Mesenchymal stem cell (in vitro differentiated cells and primary cell): ENCODE measurements at regions not wholly inside any gene's neighbourhood (a gene's known extent, or its start where the extent isn't known, plus 50 kb on each side); places are given as distances from the start of the nearest gene placed in this dataset.

Source experiments
- DNase-seq: peaks from one replicate; pipeline ENCODE4 v3.0.0-alpha.2; 2013
- H2AFZ ChIP-seq: one replicate; pipeline ENCODE4 v1.6.1; 2013; ENCODE audit warnings: low read depth, mild to moderate bottlenecking, control low read depth, inconsistent platforms, low read length, moderate library complexity
- H2AK5ac ChIP-seq: 2 replicates; pipeline ENCODE4 v1.6.1; 2013; ENCODE audit warnings: low read length, moderate library complexity, mild to moderate bottlenecking, inconsistent platforms; ENCODE audit not compliant: severe bottlenecking
- H2BK120ac ChIP-seq: one replicate; pipeline ENCODE4 v1.6.1; 2013; ENCODE audit warnings: low read depth, mild to moderate bottlenecking, inconsistent platforms, low read length, moderate library complexity
- H2BK12ac ChIP-seq, 2 experiments: one replicate each; pipeline ENCODE4 v1.6.1; 2013; ENCODE audit warnings: inconsistent platforms in 2 of 2, low read length in 2 of 2, mild to moderate bottlenecking in 2 of 2, moderate library complexity in 2 of 2, control low read depth in 1 of 2
- H2BK15ac ChIP-seq: one replicate; pipeline ENCODE4 v1.6.1; 2013; ENCODE audit warnings: mild to moderate bottlenecking, low read depth, inconsistent platforms; ENCODE audit not compliant: poor library complexity, severe bottlenecking
- H2BK5ac ChIP-seq: 2 replicates; pipeline ENCODE4 v1.6.1; 2013; ENCODE audit warnings: low read depth, mild to moderate bottlenecking, low read length, control low read depth, inconsistent platforms; ENCODE audit not compliant: poor library complexity, severe bottlenecking
- H3K14ac ChIP-seq, 2 experiments: one replicate each; pipeline ENCODE4 v1.6.1; 2013; ENCODE audit warnings: inconsistent platforms in 2 of 2, low read length in 2 of 2, control low read depth in 1 of 2, mild to moderate bottlenecking in 1 of 2, moderate library complexity in 1 of 2
- H3K18ac ChIP-seq, 2 experiments: one replicate each; pipeline ENCODE4 v1.6.1; 2013; ENCODE audit warnings: inconsistent platforms in 2 of 2, low read length in 2 of 2, control low read depth in 1 of 2, low read depth in 1 of 2, mild to moderate bottlenecking in 1 of 2
- H3K23ac ChIP-seq, 2 experiments: one replicate each; pipeline ENCODE4 v1.6.1; 2013; ENCODE audit warnings: inconsistent platforms in 2 of 2, low read length in 2 of 2, mild to moderate bottlenecking in 2 of 2, moderate library complexity in 2 of 2, control low read depth in 1 of 2
- H3K27ac ChIP-seq: 2 replicates; pipeline ENCODE4 v1.5.1; 2013; ENCODE audit warnings: mild to moderate bottlenecking, moderate library complexity, low read length, control low read depth, inconsistent platforms; ENCODE audit not compliant: poor library complexity, severe bottlenecking
- H3K27me3 ChIP-seq, 2 experiments: 2 replicates each; pipeline versions ENCODE4 v1.6.1 to v1.7.0; 2013; ENCODE audit warnings: low read length in 2 of 2, mild to moderate bottlenecking in 2 of 2, moderate library complexity in 2 of 2, control low read depth in 1 of 2, inconsistent platforms in 1 of 2; ENCODE audit not compliant: control insufficient read depth in 1 of 2, insufficient read depth in 1 of 2
- H3K36me3 ChIP-seq, 2 experiments: 2 replicates each; pipeline versions ENCODE4 v1.6.1 to v1.7.0; 2013; ENCODE audit warnings: low read length in 2 of 2, control low read depth in 1 of 2, inconsistent platforms in 1 of 2, low read depth in 1 of 2, mild to moderate bottlenecking in 1 of 2; ENCODE audit not compliant: insufficient read depth in 2 of 2, control insufficient read depth in 1 of 2
- H3K4ac ChIP-seq, 2 experiments: one replicate each; pipeline ENCODE4 v1.6.1; 2013; ENCODE audit warnings: inconsistent platforms in 2 of 2, low read length in 2 of 2, mild to moderate bottlenecking in 2 of 2, moderate library complexity in 2 of 2, control low read depth in 1 of 2, low read depth in 1 of 2
- H3K4me1 ChIP-seq: 2 replicates; pipeline ENCODE4 v1.6.1; 2013; ENCODE audit warnings: low read depth, low read length, control low read depth; ENCODE audit not compliant: control insufficient read depth, insufficient read depth
- H3K4me2 ChIP-seq: 2 replicates; pipeline ENCODE4 v1.6.1; 2013; ENCODE audit warnings: low read length, mild to moderate bottlenecking, inconsistent platforms; ENCODE audit not compliant: poor library complexity, severe bottlenecking
- H3K4me3 ChIP-seq, 2 experiments: 2 replicates each; pipeline versions ENCODE4 v1.5.1 to v1.7.0; 2013; ENCODE audit warnings: low read length in 2 of 2, mild to moderate bottlenecking in 2 of 2, control low read depth in 1 of 2, low read depth in 1 of 2; ENCODE audit not compliant: insufficient read depth in 1 of 2
- H3K79me1 ChIP-seq: replicated peaks from 2 replicates; pipeline ENCODE4 v1.6.1; 2013; ENCODE audit warnings: mild to moderate bottlenecking, control low read depth, low read length, inconsistent platforms; ENCODE audit not compliant: poor library complexity, severe bottlenecking
- H3K9ac ChIP-seq: 2 replicates; pipeline ENCODE4 v1.7.0; 2013; ENCODE audit warnings: mild to moderate bottlenecking, low read length, moderate library complexity
- H3K9me3 ChIP-seq: 2 replicates; pipeline ENCODE4 v1.7.0; 2013; ENCODE audit warnings: mild to moderate bottlenecking, low read length; ENCODE audit not compliant: control insufficient read depth
- H4K8ac ChIP-seq: one replicate; pipeline ENCODE4 v1.6.1; 2013; ENCODE audit warnings: inconsistent platforms, mild to moderate bottlenecking, low read length, moderate library complexity
- H4K91ac ChIP-seq: one replicate; pipeline ENCODE4 v1.6.1; 2013; ENCODE audit warnings: mild to moderate bottlenecking, low read length, inconsistent platforms
- whole genome bisulfite sequencing: methylation state at CpG from one replicate; pipeline ENCODE4 v1.1.7; 2013; ENCODE audit warnings: mixed read lengths; 5-methylcytosine and 5-hydroxymethylcytosine counted together

- Histone ChIP-seq H3K14ac (no peak overlapping the region), H3K4ac (no peak overlapping the region), H3K4me2 (no peak overlapping the region), H3K18ac (no peak overlapping the region), H3K9me3 (no peaks in the 10 kb centered on the region), H3K79me1 (no peaks in the 10 kb centered on the region), H2BK5ac (no peak overlapping the region), H2AFZ (no peak overlapping the region), H3K27me3 (no peaks in the 10 kb centered on the region), H3K4me3 (no peak overlapping the region), H2BK12ac (no peak overlapping the region), H4K91ac (no peak overlapping the region), H2BK120ac (no peak overlapping the region), H3K27ac (no peak overlapping the region), H2BK15ac (no peak overlapping the region), H3K23ac (no peak overlapping the region), H3K9ac (peak overlapping the region; percentile 77), H3K4me1 (peaks cover 3% of the 10 kb centered on the region), H4K8ac (no peak overlapping the region), H2AK5ac (no peak overlapping the region), H3K36me3 (no peaks in the 10 kb centered on the region)
- no peak for DNase-seq
- WGBS, result 98% methylated on average over 6 of the region's 8 CpGs
Measured at GRCh38 chr2:217467331-217467730, 535.5 kb downstream of the TNS1 start.

- Histone ChIP-seq H3K4me3 (no peak overlapping the region), H3K9ac (peak overlapping the region; percentile 77), H4K91ac (no peak overlapping the region), H3K27me3 (no peaks in the 10 kb centered on the region), H3K4ac (no peak overlapping the region), H3K27ac (no peak overlapping the region), H3K36me3 (no peaks in the 10 kb centered on the region), H4K8ac (no peak overlapping the region), H2AK5ac (no peak overlapping the region), H3K4me2 (no peak overlapping the region), H3K18ac (no peak overlapping the region), H2BK5ac (no peak overlapping the region), H2BK120ac (no peak overlapping the region), H3K79me1 (no peaks in the 10 kb centered on the region), H3K23ac (no peak overlapping the region), H3K4me1 (peaks cover 3% of the 10 kb centered on the region), H2AFZ (no peak overlapping the region), H3K9me3 (no peaks in the 10 kb centered on the region), H2BK12ac (no peak overlapping the region), H2BK15ac (no peak overlapping the region), H3K14ac (no peak overlapping the region)
- WGBS, result 97% methylated on average over 3 of the region's 5 CpGs
- DNase-seq, result no peak
Measured at GRCh38 chr2:217466805-217467204, 536.0 kb downstream of the TNS1 start.

GRCh38 chr2:217466104-217466503 is 536.7 kb downstream of the TNS1 start:
- Histone ChIP-seq H3K4ac (no peak overlapping the region), H3K9me3 (no peaks in the 10 kb centered on the region), H3K27me3 (no peaks in the 10 kb centered on the region), H3K4me1 (peaks cover 3% of the 10 kb centered on the region), H2BK120ac (no peak overlapping the region), H2BK15ac (no peak overlapping the region), H2AFZ (no peak overlapping the region), H2BK5ac (no peak overlapping the region), H3K14ac (no peak overlapping the region), H3K23ac (no peak overlapping the region), H2BK12ac (no peak overlapping the region), H3K79me1 (no peaks in the 10 kb centered on the region), H3K4me2 (no peak overlapping the region), H3K18ac (no peak overlapping the region), H3K36me3 (no peaks in the 10 kb centered on the region), H4K8ac (no peak overlapping the region), H3K9ac (peak overlapping the region; percentile 77), H3K27ac (no peak overlapping the region), H4K91ac (no peak overlapping the region), H3K4me3 (no peak overlapping the region), H2AK5ac (no peak overlapping the region)
- WGBS, result over 99% methylated on average over 4 of the region's 4 CpGs
- no peak for DNase-seq

GRCh38 chr2:217465100-217465499 is 537.7 kb downstream of the TNS1 start:
- no peak overlapping the region for H3K4ac ChIP-seq
- no peaks in the 10 kb centered on the region for H3K9me3 ChIP-seq
- no peaks in the 10 kb centered on the region for H3K27me3 ChIP-seq
- no peaks in the 10 kb centered on the region for H3K79me1 ChIP-seq
- H3K4me1 ChIP-seq, result peaks cover 3% of the 10 kb centered on the region
- H3K27ac ChIP-seq, result no peak overlapping the region
- peak overlapping the region; percentile 62 for H3K9ac ChIP-seq
- H3K23ac ChIP-seq, result no peak overlapping the region
- H2BK15ac ChIP-seq, result no peak overlapping the region
- no peak overlapping the region for H2AK5ac ChIP-seq
- no peak overlapping the region for H3K18ac ChIP-seq
- H2BK120ac ChIP-seq, result no peak overlapping the region
- no peak overlapping the region for H2BK12ac ChIP-seq
- H2BK5ac ChIP-seq, result no peak overlapping the region
- no peak overlapping the region for H3K4me2 ChIP-seq
- no peaks in the 10 kb centered on the region for H3K36me3 ChIP-seq
- H4K91ac ChIP-seq, result no peak overlapping the region
- 50% methylated on average over 2 of the region's 2 CpGs for WGBS
- H2AFZ ChIP-seq, result no peak overlapping the region
- DNase-seq, result no peak
- H4K8ac ChIP-seq, result no peak overlapping the region
- H3K4me3 ChIP-seq, result no peak overlapping the region
- H3K14ac ChIP-seq, result no peak overlapping the region
